Urothelium cell line (cell line): ENCODE measurements at regions not wholly inside any gene's neighbourhood (a gene's known extent, or its start where the extent isn't known, plus 50 kb on each side); places are given as distances from the start of the nearest gene placed in this dataset.

ENCODE experiments used
- DNase-seq: peaks from one replicate; pipeline ENCODE4 v3.0.0; 2011; ENCODE audit warnings: low spot score, mixed read lengths
- FAIRE-seq: peaks from 2 replicates; lab custom pipeline; 2011; peaks lifted over from hg19 to GRCh38; lab: Jason Lieb, UNC

DNA sequence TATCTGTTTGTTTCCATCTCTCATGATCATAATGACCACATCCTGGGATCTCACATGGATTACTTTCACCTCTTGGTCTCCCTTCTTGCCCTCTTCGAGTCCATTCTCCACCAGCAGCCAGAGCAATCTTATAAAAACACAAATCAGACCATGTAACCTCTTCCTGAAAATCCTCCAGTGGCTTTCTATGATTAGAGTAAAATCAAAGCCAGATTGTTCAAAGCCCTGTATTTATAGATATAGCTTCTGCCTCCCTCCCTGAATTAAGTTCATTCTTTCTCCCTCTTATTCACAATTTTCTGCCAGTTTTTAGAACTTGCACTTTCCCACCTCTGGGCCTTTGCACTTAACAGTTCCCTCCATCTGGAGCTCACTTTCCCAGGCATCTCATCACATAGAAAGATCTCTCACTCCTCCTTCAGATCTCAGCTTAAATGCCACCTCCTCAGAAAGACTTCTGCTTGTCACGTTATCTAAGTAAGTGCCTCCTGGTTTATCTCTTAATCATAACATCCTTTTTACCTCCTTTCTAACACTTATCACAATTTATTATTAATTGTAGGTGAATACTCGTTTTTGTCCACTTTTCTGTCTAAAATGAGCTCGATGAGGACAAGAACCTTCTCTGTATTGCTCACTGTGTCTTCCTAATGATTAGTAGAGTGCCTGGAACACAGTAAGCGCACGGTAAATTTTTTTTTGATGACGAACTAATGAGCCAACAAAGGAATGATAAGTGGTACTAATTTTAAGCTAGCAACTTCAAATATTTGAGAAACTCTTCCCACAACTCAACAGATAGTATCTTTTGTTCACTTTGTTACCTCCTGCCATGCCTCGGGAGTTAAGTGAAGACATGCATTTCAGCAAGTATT lies 80.5 kb downstream of the CYB561 start:
- DNase-seq (no peak), FAIRE-seq (no peak)

DNA sequence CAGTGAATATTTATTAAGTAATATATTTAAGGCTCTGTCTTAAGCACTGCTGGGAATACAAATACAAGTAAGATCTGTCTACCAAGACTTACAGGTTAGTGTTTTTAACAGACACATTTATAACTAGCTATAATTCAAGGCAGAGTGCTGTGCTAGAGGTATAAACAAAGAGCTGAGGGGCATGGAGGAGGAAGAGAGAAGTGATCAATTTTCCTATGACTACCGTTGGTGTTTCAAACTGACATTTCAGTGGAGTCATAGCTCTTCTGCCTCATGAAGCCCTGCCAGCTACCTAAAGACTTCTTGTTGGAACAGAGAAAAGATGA lies 79.9 kb downstream of the CYB561 start:
- FAIRE-seq: no peak

DNA sequence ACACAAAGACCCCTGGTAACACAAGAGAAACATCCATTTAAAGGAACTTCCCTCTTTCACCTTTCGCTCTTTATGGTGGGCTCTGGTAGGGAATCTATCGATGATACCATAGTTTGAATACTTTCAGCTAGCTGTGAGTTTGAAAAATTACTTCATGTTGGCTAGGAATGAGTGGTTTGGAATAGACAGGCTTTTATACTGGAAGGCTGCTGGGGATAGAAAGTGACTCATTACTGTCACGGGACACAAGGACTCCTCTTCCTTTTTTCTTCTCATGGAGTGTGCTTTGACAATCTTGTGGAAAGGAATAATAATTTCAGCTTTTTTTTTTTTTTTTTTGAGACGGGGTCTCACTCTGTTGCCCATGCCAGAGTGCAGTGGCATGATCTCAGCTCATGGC lies 76.9 kb downstream of the CYB561 start:
- no peak for FAIRE-seq
- peak; percentile 13 for DNase-seq

More for the DNA sequence above, 79.9 kb downstream of the CYB561 start:
- DNase-seq: no peak

DNA sequence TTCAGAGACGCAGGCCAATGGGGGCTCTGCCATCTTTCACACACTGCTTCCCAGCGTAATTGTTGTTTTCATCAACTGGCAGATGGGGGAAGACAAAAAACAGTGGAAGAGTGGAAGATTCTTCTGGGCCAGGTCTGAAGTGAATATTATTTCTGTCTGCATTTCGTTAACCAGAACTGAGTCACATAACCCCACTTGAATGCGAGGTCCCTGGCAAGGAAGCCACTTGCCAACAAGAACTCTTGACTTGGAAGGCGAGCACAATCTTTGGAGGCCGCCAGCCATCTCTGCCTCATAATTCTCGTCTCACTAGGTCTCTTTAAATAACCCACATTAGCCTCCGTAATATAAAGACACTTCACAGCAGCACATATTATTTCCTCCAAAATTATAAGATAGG lies 75.4 kb downstream of the CYB561 start:
- no peak for FAIRE-seq
- no peak for DNase-seq

DNA sequence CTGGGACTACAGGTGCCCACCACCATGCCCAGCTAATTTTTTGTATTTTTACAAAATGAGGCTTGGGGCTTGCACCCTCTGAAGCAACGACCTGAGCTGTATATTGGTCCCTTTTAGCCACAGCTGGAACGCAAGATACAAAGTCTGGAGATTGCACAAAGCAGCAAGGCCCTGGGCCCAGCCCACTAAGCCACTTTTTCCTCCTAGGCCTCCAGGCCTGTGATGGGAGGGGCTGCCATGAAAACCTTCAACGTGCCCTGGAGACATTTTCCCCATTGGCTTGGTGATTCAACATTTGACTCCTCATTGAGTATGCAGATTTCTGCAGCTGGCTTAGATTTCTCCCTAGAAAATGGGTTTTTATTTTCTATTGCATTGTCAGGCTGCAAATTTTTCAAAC lies 69.2 kb downstream of the CYB561 start:
- FAIRE-seq: no peak
- no peak for DNase-seq

DNA sequence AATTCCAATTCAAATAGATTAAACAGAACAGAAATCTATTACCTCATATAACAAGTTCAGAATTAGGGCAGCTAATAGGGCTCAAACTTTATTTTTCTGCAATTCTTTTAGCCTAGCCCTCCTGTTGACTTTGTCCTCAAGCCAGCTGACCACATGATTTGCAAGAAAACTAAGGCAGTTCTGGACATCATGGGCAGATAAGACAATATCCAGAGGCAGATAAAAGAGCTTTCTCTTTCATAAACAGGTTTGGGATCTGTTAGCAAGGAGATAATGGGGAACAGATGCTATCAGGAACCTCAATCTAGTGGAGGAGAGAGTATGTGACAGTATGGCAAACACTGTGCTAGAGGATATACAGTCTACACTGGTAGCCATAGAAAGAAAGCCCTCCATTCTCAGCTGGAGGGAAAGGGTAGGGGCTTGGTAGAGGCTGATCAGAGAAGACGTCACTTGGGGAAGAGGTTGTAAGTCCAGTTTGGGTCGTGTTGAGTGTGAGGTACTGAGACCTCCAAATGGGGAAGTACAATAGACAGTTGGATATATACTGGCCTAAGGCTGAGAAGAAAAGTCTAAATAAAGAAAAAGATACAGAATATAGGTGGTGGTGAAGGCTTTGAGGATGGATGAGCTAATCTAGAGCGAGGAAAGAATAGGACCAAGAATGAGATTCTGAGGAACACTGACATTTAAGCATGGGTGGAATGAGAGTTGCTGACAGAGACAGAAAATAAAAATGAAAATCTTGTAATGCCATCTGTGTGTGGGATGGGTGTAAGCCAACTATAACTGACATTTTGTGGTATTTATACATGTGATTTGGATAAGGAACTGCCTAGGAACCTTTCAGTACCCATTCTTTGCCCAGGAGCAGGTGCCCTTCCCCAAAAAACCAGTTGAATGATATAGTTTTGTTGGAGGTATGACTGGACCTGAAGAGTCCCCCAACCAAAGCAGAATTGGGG lies 67.4 kb downstream of the CYB561 start:
- FAIRE-seq: no peak
- no peak for DNase-seq

DNA sequence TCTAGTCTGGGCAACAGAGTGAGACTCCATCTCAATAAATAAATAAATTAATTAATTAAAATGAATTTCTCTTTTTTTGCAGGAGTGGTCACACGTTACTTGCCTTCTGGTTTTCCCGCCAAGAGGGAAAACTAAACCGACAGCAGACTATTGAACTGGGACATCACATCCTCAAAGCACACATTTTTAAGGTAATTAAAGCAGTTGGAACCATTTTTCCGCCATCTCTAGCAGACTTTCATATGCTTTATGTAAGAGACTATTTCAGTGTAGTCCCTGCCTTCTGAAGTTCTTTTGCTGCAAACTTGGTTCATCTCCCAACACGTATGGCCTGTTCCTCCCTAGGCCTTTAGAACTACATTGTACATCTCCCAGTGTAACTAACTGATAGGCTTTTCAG lies 66.5 kb downstream of the CYB561 start:
- FAIRE-seq (no peak), DNase-seq (no peak)

DNA sequence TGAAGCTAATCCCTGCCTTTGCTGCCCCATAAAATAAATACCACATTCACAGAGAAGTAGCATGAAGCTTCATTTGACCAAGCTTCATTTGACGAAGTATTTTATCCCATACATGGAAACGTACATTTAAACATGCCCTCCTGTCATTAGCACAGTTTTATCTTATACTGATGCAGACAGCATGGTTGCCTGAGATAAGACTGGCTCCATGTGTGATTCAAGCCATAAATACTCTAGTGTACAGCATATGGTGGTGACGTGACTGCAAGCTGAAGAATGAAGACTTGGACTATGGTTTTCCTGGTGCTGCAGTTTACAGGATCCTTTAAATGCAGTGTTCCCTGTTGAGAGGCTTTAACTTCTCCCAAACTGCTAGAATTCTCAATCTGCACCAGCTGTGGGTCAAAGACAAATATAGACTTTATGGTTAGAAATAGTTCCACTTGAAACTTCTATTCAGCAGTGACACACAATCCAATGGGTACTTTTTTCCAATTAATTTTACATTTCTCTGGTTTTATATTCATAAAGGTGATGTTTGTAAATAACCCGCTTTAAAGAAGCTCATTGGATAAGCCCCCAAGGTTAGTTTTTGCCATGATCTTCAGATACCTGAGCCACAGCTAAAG lies 64.9 kb downstream of the CYB561 start:
- no peak for FAIRE-seq

DNA sequence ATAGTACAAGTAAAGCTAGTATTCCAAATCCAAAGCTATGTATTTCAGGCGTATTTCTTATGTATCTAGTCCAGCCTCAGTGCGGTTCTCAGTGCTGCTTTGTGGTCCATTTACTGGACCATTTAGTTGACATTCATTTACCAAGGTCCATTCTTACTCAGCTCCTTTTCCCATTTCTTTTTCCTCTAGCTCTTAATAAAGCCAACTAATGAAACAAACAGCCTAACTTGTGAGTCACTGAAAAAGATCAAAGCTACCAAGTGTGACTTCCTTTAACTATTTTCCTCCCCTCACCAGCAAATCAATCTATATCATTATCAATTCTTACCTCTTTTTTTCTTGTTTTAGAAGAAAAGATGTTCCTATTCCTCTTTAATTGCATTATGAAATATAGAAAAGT lies 64.0 kb downstream of the CYB561 start:
- FAIRE-seq (no peak), DNase-seq (no peak)

More for the DNA sequence above, 64.9 kb downstream of the CYB561 start:
- no peak for DNase-seq
